ENCODE measurements at regions not wholly inside any gene's neighbourhood (a gene's known extent, or its start where the extent isn't known, plus 50 kb on each side); places are given as distances from the start of the nearest gene placed in this dataset.

- Histone ChIP-seq H3K9me3 (no peaks in the 10 kb centered on the region; the same call in 1 of the 2 replicates), H3K27me3 (no peaks in the 10 kb centered on the region), H3K36me3 (no peaks in the 10 kb centered on the region), H3K4me1 (peaks cover 6% of the 10 kb centered on the region; the same call in 1 of the 2 replicates), H3K4me3 (ENCODE audit: low read depth, low read length) (no peak overlapping the region)
- TF ChIP-seq, protein P1, sequence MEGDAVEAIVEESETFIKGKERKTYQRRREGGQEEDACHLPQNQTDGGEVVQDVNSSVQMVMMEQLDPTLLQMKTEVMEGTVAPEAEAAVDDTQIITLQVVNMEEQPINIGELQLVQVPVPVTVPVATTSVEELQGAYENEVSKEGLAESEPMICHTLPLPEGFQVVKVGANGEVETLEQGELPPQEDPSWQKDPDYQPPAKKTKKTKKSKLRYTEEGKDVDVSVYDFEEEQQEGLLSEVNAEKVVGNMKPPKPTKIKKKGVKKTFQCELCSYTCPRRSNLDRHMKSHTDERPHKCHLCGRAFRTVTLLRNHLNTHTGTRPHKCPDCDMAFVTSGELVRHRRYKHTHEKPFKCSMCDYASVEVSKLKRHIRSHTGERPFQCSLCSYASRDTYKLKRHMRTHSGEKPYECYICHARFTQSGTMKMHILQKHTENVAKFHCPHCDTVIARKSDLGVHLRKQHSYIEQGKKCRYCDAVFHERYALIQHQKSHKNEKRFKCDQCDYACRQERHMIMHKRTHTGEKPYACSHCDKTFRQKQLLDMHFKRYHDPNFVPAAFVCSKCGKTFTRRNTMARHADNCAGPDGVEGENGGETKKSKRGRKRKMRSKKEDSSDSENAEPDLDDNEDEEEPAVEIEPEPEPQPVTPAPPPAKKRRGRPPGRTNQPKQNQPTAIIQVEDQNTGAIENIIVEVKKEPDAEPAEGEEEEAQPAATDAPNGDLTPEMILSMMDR (IDR thresholded peaks at IDR 0.05; ENCODE audit: low read depth, low read length) = no peak
- no peak for DNase-seq
These were observed 103.4 kb upstream of the RPS23 start for GRCh38 chr5:82381591-82381990.

DNA sequence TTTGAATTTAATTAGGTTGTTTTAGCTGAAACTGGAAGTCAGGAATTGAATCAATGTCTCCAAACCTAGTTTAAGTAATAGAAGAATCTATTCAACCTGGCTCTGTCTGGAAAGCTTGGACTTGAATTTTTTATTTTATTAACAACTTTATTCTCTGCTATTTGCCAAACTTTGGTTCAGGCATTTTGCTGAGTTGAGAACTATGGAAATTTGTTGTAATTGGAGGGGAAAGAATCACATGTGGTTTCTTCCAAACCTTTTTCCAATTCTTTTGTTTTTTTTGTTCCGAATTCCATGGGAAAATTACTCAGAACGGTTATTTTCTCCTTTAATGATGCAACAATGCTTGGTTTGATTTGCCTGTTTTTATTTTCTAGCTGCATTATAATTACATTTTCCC is 98.2 kb upstream of the RPS23 start:
- H3K4me3 ChIP-seq (ENCODE audit: low read depth, low read length) = no peak overlapping the region
- no peak for DNase-seq
- TF ChIP-seq, protein P1 (IDR thresholded peaks at IDR 0.05; ENCODE audit: low read depth, low read length) = no peak
- H3K4me1 ChIP-seq = 0 out of 2 replicates have a peak, but pooled peaks cover 3% of the 10 kb centered on the region
- no peaks in the 10 kb centered on the region for H3K36me3 ChIP-seq
- no peaks in the 10 kb centered on the region; the same call in 1 of the 2 replicates for H3K9me3 ChIP-seq
- no peaks in the 10 kb centered on the region for H3K27me3 ChIP-seq

- TF ChIP-seq, protein P1 (IDR thresholded peaks at IDR 0.05; ENCODE audit: low read depth, low read length) = no peak
- H3K27me3 ChIP-seq = no peaks in the 10 kb centered on the region
- H3K4me1 ChIP-seq = 0 out of 2 replicates have a peak, but pooled peaks cover 3% of the 10 kb centered on the region
These were observed 97.5 kb upstream of the RPS23 start for GRCh38 chr5:82375488-82376244.

DNA sequence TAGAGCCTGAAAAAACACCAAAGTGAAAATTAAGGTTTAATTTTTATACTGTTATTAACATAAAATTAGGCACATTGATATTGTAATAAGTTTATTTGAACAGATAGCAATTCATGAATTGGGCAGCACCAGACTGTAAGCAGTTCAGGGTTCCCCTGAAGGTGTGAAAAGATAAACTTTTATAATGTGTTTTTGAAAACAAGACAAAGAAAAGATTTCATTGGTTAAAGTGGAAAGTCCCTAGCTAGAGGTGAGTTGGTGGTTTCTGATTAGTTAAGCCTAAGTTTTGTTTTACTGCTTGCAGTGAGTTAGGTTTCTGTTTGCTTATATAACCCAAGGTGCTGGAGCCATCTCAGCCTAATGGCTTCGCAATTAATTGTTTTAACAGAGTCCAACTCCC is 96.5 kb upstream of the RPS23 start:
- TF ChIP-seq, protein P1 (IDR thresholded peaks at IDR 0.05; ENCODE audit: low read depth, low read length) = no peak
- DNase-seq = no peak
- H3K36me3 ChIP-seq = no peaks in the 10 kb centered on the region

More at GRCh38 chr5:82375488-82376244, 97.5 kb upstream of the RPS23 start:
- Histone ChIP-seq H3K4me3 (ENCODE audit: low read depth, low read length) (no peak overlapping the region), H3K9me3 (no peaks in the 10 kb centered on the region; the same call in 1 of the 2 replicates), H3K36me3 (no peaks in the 10 kb centered on the region)
- DNase-seq = peak; percentile 16

GRCh38 chr5:82367930-82368329 is 89.8 kb upstream of the RPS23 start:
- Histone ChIP-seq H3K9me3 (no peaks in the 10 kb centered on the region), H3K4me3 (ENCODE audit: low read depth, low read length) (no peak overlapping the region), H3K27me3 (no peaks in the 10 kb centered on the region), H3K36me3 (no peaks in the 10 kb centered on the region), H3K4me1 (0 out of 2 replicates have a peak, but pooled peaks cover 3% of the 10 kb centered on the region)
- TF ChIP-seq, protein P1 (IDR thresholded peaks at IDR 0.05; ENCODE audit: low read depth, low read length) = no peak
- no peak for DNase-seq

More for the DNA sequence above, 96.5 kb upstream of the RPS23 start:
- Histone ChIP-seq H3K9me3 (no peaks in the 10 kb centered on the region), H3K4me3 (ENCODE audit: low read depth, low read length) (no peak overlapping the region), H3K4me1 (0 out of 2 replicates have a peak, but pooled peaks cover 3% of the 10 kb centered on the region), H3K27me3 (no peaks in the 10 kb centered on the region)

- no peaks in the 10 kb centered on the region for H3K9me3 ChIP-seq
- no peak overlapping the region for H3K4me3 ChIP-seq (ENCODE audit: low read depth, low read length)
- H3K36me3 ChIP-seq = no peaks in the 10 kb centered on the region
- H3K27me3 ChIP-seq = no peaks in the 10 kb centered on the region
- DNase-seq = no peak
- H3K4me1 ChIP-seq = 0 out of 2 replicates have a peak, but pooled peaks cover 3% of the 10 kb centered on the region
- TF ChIP-seq, protein P1 (IDR thresholded peaks at IDR 0.05; ENCODE audit: low read depth, low read length) = no peak
These were observed 87.6 kb upstream of the RPS23 start for GRCh38 chr5:82365744-82366228.

Data from BE2C (cell line).